Activated CD8-positive, alpha-beta T cell treated with anti-CD3 and anti-CD28 coated beads for 36 hours (primary cell): ENCODE measurements at regions not wholly inside any gene's neighbourhood (a gene's known extent, or its start where the extent isn't known, plus 50 kb on each side); places are given as distances from the start of the nearest gene placed in this dataset.

Source experiments
- ATAC-seq: fragments of 200-7000 bp; cut with Tn5 transposase; one replicate; pipeline ENCODE4 v1.10.0; 2021; ENCODE audit warnings: mild to moderate bottlenecking, moderate library complexity
- CTCF ChIA-PET: fragments of 350-600 bp; sonication (Branson Sonifier 250); formaldehyde crosslinking; loops from one replicate; lab custom pipeline; 2021; ENCODE audit warnings: antibody characterized with exemption; lab: Charles Lee
- POLR2A ChIA-PET: fragments of 350-600 bp; sonication (Branson Sonifier 250); formaldehyde crosslinking; loops from one replicate; lab custom pipeline; 2021; ENCODE audit warnings: antibody characterized with exemption; lab: Charles Lee
- DNase-seq: peaks from one replicate; pipeline ENCODE4 v3.0.0-alpha.2; 2020
- H3K27ac Mint-ChIP-seq: one replicate; pipeline ENCODE4 v1.8.0; 2021; ENCODE audit warnings: mild to moderate bottlenecking, mixed read lengths
- H3K27me3 Mint-ChIP-seq: one replicate; pipeline ENCODE4 v1.8.0; 2021; ENCODE audit warnings: mixed read lengths
- H3K36me3 Mint-ChIP-seq: one replicate; pipeline ENCODE4 v1.8.0; 2021; ENCODE audit warnings: low read depth, mixed read lengths
- H3K4me1 Mint-ChIP-seq: one replicate; pipeline ENCODE4 v1.8.0; 2021; ENCODE audit warnings: low read depth, mixed read lengths
- H3K4me3 Mint-ChIP-seq: one replicate; pipeline ENCODE4 v1.8.0; 2021; ENCODE audit warnings: mild to moderate bottlenecking, moderate library complexity, mixed read lengths
- H3K9me3 Mint-ChIP-seq: one replicate; pipeline ENCODE4 v1.8.0; 2021; ENCODE audit warnings: mixed read lengths
- CTCF ChIP-seq: fragments of 200-600 bp; IDR thresholded peaks from one replicate; pipeline ENCODE4 v1.8.0; 2022; ENCODE audit warnings: antibody characterized with exemption, mild to moderate bottlenecking
- intact Hi-C: fragments of 100-400 bp; cut with micrococcal nuclease; formaldehyde crosslinking; loops from one replicate; pipeline ENCODE4 v1.10.0; 2022

- H3K36me3 Mint-ChIP-seq: no peaks in the 10 kb centered on the region
- no peak for TF ChIP-seq CTCF
- H3K27ac Mint-ChIP-seq: no peak overlapping the region
- no peak for ATAC-seq
- ChIA-PET POLR2A (no interaction called here), CTCF (no interaction called here)
- DNase-seq: no peak
- peaks cover 4% of the 10 kb centered on the region for H3K27me3 Mint-ChIP-seq
- intact Hi-C loops: no loop called here
- peaks cover 4% of the 10 kb centered on the region for H3K9me3 Mint-ChIP-seq
- no peak overlapping the region for H3K4me3 Mint-ChIP-seq
- H3K4me1 Mint-ChIP-seq: no peaks in the 10 kb centered on the region
Measured at GRCh38 chr1:201686714-201687455, 142.1 kb upstream of the IPO9 start.

- ChIA-PET CTCF (no interaction called here), POLR2A (no interaction called here)
- intact Hi-C loops: no loop called here
- Mint-ChIP-seq H3K4me1 (no peaks in the 10 kb centered on the region), H3K27ac (no peak overlapping the region), H3K36me3 (no peaks in the 10 kb centered on the region), H3K4me3 (no peak overlapping the region), H3K9me3 (peaks cover 4% of the 10 kb centered on the region), H3K27me3 (no peaks in the 10 kb centered on the region)
- DNase-seq (no peak), ATAC-seq (no peak)
- TF ChIP-seq CTCF: no peak
Measured at GRCh38 chr1:201688514-201688913, 140.4 kb upstream of the IPO9 start.

DNA sequence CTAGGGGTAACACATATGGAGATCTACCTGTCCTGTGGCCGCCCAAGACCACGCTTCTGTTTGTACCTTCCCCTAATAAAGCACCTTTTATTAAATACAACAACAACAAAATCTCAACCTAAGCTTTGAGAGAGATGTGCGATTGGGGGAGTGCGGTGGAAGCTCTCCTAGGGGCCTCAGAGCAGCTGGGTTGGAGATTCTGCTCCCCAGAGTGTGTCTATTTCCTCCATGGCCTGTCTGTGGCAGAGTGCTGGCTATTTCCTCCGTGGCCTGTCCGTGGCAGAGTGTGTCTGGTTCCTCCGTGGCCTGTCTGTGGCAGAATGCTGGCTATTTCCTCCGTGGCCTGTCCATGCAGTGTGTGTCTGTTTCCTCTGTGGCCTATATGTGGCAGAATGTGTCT, 139.3 kb upstream of the IPO9 start:
- DNase-seq: no peak
- ChIA-PET CTCF (no interaction called here), POLR2A (no interaction called here)
- TF ChIP-seq CTCF: no peak
- no peaks in the 10 kb centered on the region for H3K27me3 Mint-ChIP-seq
- H3K36me3 Mint-ChIP-seq: no peaks in the 10 kb centered on the region
- no peak overlapping the region for H3K27ac Mint-ChIP-seq
- peaks cover 4% of the 10 kb centered on the region for H3K9me3 Mint-ChIP-seq
- intact Hi-C loops: no loop called here
- no peaks in the 10 kb centered on the region for H3K4me1 Mint-ChIP-seq
- H3K4me3 Mint-ChIP-seq: no peak overlapping the region
- ATAC-seq: no peak

GRCh38 chr1:201690528-201690927, 138.4 kb upstream of the IPO9 start:
- no peak for TF ChIP-seq CTCF
- DNase-seq (no peak), ATAC-seq (no peak)
- Mint-ChIP-seq H3K4me1 (no peaks in the 10 kb centered on the region), H3K27me3 (no peaks in the 10 kb centered on the region), H3K4me3 (no peak overlapping the region), H3K27ac (no peak overlapping the region), H3K9me3 (peaks cover 4% of the 10 kb centered on the region), H3K36me3 (no peaks in the 10 kb centered on the region)
- intact Hi-C loops: no loop called here
- POLR2A ChIA-PET: no interaction called here
- CTCF ChIA-PET: no interaction called here

GRCh38 chr1:201691716-201692554, 137.0 kb upstream of the IPO9 start:
- Mint-ChIP-seq H3K27me3 (peaks cover 3% of the 10 kb centered on the region), H3K4me3 (no peak overlapping the region), H3K27ac (no peak overlapping the region), H3K36me3 (no peaks in the 10 kb centered on the region), H3K9me3 (peaks cover 4% of the 10 kb centered on the region), H3K4me1 (no peaks in the 10 kb centered on the region)
- DNase-seq (no peak), ATAC-seq (no peak)
- ChIA-PET CTCF (no interaction called here), POLR2A (no interaction called here)
- TF ChIP-seq CTCF: no peak
- intact Hi-C loops: no loop called here
